HCT116 (cell line): ENCODE measurements at regions not wholly inside any gene's neighbourhood (a gene's known extent, or its start where the extent isn't known, plus 50 kb on each side); places are given as distances from the start of the nearest gene placed in this dataset.

ENCODE experiments used
- ELF1 ChIP-seq: IDR thresholded peaks from 2 replicates; pipeline ENCODE4 v1.6.1; 2012; ENCODE audit warnings: low read depth, borderline replicate concordance
- EZH2 ChIP-seq: fragments of 200-600 bp; sonication (generic); IDR thresholded peaks from 2 replicates; pipeline ENCODE4 v1.6.1; 2017; ENCODE audit warnings: antibody characterized with exemption, mixed run types
- EZH2phosphoT487 ChIP-seq: fragments of 200-600 bp; IDR thresholded peaks from 2 replicates; pipeline ENCODE4 v1.6.1; 2018; ENCODE audit warnings: antibody characterized with exemption, borderline replicate concordance
- POLR2A ChIP-seq: IDR thresholded peaks from 2 replicates; pipeline ENCODE4 v1.7.0; 2011; ENCODE audit warnings: borderline replicate concordance; ENCODE audit not compliant: insufficient read depth, insufficient read length; ENCODE audit errors: extremely low read depth
- POLR2AphosphoS5 ChIP-seq: IDR thresholded peaks from 2 replicates; pipeline ENCODE4 v1.6.1; 2011; ENCODE audit warnings: mild to moderate bottlenecking, low read depth, low read length, moderate library complexity
- RAD21 ChIP-seq: IDR thresholded peaks from 2 replicates; pipeline ENCODE4 v1.6.1; 2012; ENCODE audit warnings: low read depth, mild to moderate bottlenecking
- SP1 ChIP-seq: IDR thresholded peaks from 2 replicates; pipeline ENCODE4 v1.6.1; 2012; ENCODE audit warnings: low read depth
- SRF ChIP-seq: IDR thresholded peaks from 2 replicates; pipeline ENCODE4 v1.6.1; 2012; ENCODE audit warnings: low read depth
- TCF7L2 ChIP-seq: IDR thresholded peaks from 2 replicates; pipeline ENCODE4 v1.7.0; 2011; ENCODE audit warnings: borderline replicate concordance, inconsistent platforms; ENCODE audit not compliant: insufficient read depth, insufficient read length; ENCODE audit errors: extremely low read depth
- YY1 ChIP-seq: IDR thresholded peaks from 2 replicates; pipeline ENCODE4 v1.6.1; 2011; ENCODE audit warnings: low read length, low read depth, moderate library complexity, mild to moderate bottlenecking; ENCODE audit not compliant: insufficient replicate concordance; ENCODE audit errors: extremely low read depth
- TF ChIP-seq, protein P1 (sequence below): IDR thresholded peaks from 2 replicates; pipeline ENCODE4 v1.6.1; 2012
- TF ChIP-seq, protein P2 (sequence below): IDR thresholded peaks from 2 replicates; pipeline ENCODE4 v1.6.1; 2012; ENCODE audit warnings: low read depth
- TF ChIP-seq, protein P3 (sequence below), 3 experiments: fragments of 200-600 bp in 1 of 3; sonication (generic) in 1 of 3; IDR thresholded peaks in 2 of 3; conservative IDR thresholded peaks in 1 of 3; 2 replicates each; pipeline ENCODE4 v1.5.1; 2012 to 2017; ENCODE audit warnings: low read depth in 2 of 3, low read length in 2 of 3, antibody characterized with exemption in 1 of 3, borderline replicate concordance in 1 of 3, control low read depth in 1 of 3, mild to moderate bottlenecking in 1 of 3, mixed read lengths in 1 of 3, mixed run types in 1 of 3, moderate library complexity in 1 of 3; ENCODE audit not compliant: insufficient read depth in 1 of 3
- TF ChIP-seq, protein P4 (sequence below): IDR thresholded peaks from 2 replicates; pipeline ENCODE4 v1.6.1; 2012

DNA sequence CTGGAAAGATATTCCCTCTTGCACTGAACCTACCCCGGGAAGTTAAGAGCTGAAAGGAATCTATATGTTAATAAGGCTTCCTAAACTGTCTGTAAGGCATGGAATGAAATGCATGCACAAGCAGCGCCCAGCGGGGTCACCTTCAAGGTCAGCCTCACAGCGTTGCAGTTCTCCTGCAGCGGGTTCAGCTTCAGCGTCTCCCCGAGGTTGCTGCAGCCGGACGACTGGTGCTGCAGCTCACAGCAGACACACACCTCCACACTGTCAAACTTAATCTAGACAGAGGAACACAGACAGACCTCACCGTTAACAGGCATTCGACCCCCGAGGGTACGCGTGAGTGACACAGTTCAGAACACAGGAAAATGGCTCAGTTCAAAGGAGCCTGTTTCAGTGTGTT, 73.3 kb downstream of the NSMCE3 start:
- TF ChIP-seq EZH2phosphoT487 (no peak), POLR2AphosphoS5 (no peak), SRF (no peak), YY1 (no peak), EZH2 (no peak), SP1 (no peak), POLR2A (no peak), ELF1 (no peak), TCF7L2 (no peak), RAD21 (no peak)
- TF ChIP-seq, protein P1, sequence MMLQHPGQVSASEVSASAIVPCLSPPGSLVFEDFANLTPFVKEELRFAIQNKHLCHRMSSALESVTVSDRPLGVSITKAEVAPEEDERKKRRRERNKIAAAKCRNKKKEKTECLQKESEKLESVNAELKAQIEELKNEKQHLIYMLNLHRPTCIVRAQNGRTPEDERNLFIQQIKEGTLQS = no peak
- TF ChIP-seq, protein P2, sequence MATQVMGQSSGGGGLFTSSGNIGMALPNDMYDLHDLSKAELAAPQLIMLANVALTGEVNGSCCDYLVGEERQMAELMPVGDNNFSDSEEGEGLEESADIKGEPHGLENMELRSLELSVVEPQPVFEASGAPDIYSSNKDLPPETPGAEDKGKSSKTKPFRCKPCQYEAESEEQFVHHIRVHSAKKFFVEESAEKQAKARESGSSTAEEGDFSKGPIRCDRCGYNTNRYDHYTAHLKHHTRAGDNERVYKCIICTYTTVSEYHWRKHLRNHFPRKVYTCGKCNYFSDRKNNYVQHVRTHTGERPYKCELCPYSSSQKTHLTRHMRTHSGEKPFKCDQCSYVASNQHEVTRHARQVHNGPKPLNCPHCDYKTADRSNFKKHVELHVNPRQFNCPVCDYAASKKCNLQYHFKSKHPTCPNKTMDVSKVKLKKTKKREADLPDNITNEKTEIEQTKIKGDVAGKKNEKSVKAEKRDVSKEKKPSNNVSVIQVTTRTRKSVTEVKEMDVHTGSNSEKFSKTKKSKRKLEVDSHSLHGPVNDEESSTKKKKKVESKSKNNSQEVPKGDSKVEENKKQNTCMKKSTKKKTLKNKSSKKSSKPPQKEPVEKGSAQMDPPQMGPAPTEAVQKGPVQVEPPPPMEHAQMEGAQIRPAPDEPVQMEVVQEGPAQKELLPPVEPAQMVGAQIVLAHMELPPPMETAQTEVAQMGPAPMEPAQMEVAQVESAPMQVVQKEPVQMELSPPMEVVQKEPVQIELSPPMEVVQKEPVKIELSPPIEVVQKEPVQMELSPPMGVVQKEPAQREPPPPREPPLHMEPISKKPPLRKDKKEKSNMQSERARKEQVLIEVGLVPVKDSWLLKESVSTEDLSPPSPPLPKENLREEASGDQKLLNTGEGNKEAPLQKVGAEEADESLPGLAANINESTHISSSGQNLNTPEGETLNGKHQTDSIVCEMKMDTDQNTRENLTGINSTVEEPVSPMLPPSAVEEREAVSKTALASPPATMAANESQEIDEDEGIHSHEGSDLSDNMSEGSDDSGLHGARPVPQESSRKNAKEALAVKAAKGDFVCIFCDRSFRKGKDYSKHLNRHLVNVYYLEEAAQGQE = no peak
- TF ChIP-seq, protein P3, sequence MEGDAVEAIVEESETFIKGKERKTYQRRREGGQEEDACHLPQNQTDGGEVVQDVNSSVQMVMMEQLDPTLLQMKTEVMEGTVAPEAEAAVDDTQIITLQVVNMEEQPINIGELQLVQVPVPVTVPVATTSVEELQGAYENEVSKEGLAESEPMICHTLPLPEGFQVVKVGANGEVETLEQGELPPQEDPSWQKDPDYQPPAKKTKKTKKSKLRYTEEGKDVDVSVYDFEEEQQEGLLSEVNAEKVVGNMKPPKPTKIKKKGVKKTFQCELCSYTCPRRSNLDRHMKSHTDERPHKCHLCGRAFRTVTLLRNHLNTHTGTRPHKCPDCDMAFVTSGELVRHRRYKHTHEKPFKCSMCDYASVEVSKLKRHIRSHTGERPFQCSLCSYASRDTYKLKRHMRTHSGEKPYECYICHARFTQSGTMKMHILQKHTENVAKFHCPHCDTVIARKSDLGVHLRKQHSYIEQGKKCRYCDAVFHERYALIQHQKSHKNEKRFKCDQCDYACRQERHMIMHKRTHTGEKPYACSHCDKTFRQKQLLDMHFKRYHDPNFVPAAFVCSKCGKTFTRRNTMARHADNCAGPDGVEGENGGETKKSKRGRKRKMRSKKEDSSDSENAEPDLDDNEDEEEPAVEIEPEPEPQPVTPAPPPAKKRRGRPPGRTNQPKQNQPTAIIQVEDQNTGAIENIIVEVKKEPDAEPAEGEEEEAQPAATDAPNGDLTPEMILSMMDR (IDR thresholded peaks at IDR 0.05 in 2 of 3, conservative IDR thresholded peaks at IDR 0.05 in 1 of 3; ENCODE audit: borderline replicate concordance in 1 of 3, insufficient read depth in 1 of 3, low read depth in 2 of 3, low read length in 2 of 3) = no peak
- TF ChIP-seq, protein P4, sequence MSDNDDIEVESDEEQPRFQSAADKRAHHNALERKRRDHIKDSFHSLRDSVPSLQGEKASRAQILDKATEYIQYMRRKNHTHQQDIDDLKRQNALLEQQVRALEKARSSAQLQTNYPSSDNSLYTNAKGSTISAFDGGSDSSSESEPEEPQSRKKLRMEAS = no peak
